ENCODE measurements at regions not wholly inside any gene's neighbourhood (a gene's known extent, or its start where the extent isn't known, plus 50 kb on each side); places are given as distances from the start of the nearest gene placed in this dataset.
"Not testable (repeated sequence)": the region's sequence is repeated elsewhere in the genome, so short reads cannot be mapped to it uniquely, and the experiment has no call there.

DNA sequence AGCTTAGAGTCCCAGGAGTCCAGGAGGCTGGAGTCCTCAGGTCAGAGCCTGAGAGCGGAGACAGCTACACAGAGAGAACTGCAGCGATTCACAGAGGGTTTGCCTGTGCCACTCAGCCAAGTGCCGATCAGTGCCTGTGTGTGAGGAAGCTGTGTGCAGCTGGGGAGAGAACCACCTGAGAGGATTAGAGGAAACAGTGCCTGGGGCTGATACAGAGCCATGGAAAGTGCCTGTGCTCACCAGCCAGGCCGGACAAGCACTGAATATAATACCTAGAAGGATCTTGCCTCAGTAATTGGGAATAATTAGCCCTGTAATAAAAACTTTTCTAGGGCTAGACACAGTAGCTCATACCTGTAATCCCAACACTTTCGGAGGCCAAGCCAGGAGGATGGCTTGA lies 134.7 kb downstream of the ARHGAP11B start:
- H3K36me3 Mint-ChIP-seq, result peaks cover 0 to 15% (median 0%) of the 10 kb centered on the region in 5 donors
- H3K27me3 Mint-ChIP-seq; ATAC-seq; H3K9me3 Mint-ChIP-seq; DNase-seq; H3K4me1 ChIP-seq (ENCODE audit: control insufficient read depth in 2 of 2, insufficient read depth in 2 of 2, low read length in 2 of 2); H3K4me1 Mint-ChIP-seq; H3K27ac ChIP-seq (ENCODE audit: low read depth, low read length); intact Hi-C loops (cut with micrococcal nuclease); H3K9me3 ChIP-seq (ENCODE audit: control insufficient read depth in 2 of 3, low read length in 3 of 3); H3K27me3 ChIP-seq (ENCODE audit: control insufficient read depth in 2 of 2, insufficient read depth in 2 of 2, low read length in 2 of 2); H3K4me3 ChIP-seq (ENCODE audit: low read length); H3K36me3 ChIP-seq (ENCODE audit: control insufficient read depth in 2 of 3, insufficient read depth in 3 of 3, low read length in 3 of 3); CTCF ChIA-PET; POLR2A ChIA-PET; H3K4me3 Mint-ChIP-seq: not testable (repeated sequence)
- H3K27ac Mint-ChIP-seq, result peak overlapping the region in 1 of 9 donors; percentile 39

DNA sequence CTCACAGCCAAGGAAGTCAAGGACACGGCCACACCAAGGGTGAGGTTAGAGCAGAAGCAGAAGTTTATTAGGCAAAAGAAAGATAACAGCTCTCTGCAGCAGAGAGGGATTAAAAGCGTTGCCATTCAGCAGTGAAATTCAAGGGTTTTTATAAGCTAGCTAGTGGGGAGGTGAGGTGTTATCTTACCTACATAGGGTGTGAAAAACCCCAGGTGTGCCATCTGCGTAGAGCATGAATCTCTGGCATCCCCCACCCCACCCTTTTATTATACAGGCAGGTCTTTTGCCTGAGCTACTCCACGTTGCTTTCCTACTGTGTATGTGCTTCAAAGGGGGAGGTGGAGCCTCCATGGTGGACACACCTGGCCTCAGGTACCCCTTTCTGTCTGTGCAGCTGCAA lies 135.4 kb downstream of the ARHGAP11B start:
- H3K4me3 ChIP-seq (ENCODE audit: low read length); H3K27me3 Mint-ChIP-seq; POLR2A ChIA-PET; H3K36me3 ChIP-seq (ENCODE audit: control insufficient read depth in 2 of 3, insufficient read depth in 3 of 3, low read length in 3 of 3); H3K9me3 Mint-ChIP-seq; H3K27ac ChIP-seq (ENCODE audit: low read depth, low read length); H3K27ac Mint-ChIP-seq; CTCF ChIA-PET; intact Hi-C loops (cut with micrococcal nuclease); H3K27me3 ChIP-seq (ENCODE audit: control insufficient read depth in 2 of 2, insufficient read depth in 2 of 2, low read length in 2 of 2); H3K4me1 ChIP-seq (ENCODE audit: control insufficient read depth in 2 of 2, insufficient read depth in 2 of 2, low read length in 2 of 2); H3K4me1 Mint-ChIP-seq; H3K9me3 ChIP-seq (ENCODE audit: control insufficient read depth in 2 of 3, low read length in 3 of 3); DNase-seq; ATAC-seq; H3K4me3 Mint-ChIP-seq: not testable (repeated sequence)
- H3K36me3 Mint-ChIP-seq, result peaks cover 0 to 12% (median 0%) of the 10 kb centered on the region in 5 donors

DNA sequence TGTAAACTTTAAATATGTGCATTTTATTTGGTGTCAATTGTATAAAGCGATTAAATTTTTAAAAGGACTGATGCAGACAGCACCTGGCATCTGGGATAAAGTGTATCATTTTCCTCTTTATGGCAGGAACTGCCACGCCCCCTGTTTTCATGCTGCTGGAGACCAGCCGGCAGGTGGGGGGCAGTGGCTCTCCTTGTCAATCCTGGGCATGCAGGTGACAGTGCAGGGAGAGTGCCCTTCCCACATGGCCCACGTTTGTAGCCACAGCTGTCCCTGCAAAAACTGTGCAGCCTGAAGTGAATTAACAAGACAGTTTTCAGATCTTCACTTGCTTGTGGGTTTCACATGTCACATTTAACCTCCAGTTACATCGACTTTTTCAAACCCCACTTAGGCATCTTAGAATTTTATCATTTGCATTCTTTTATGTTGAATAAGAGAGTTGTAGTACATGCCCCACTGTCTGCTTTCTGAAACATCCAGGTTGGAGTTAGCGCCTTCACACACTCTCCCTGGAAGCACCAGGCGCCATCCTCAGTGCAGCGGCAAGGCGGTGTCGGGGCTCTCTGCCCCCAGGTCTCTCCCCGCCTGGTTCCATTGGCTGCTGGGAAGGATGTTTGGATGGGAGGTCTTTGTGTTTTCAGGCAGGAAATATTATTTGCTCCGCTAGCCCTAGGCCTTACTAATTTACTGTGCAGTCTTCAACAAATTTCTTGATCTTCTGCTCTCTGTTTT lies 134.2 kb upstream of the FAN1 start:
- H3K9me3 Mint-ChIP-seq; H3K4me1 ChIP-seq (ENCODE audit: control insufficient read depth in 2 of 2, insufficient read depth in 2 of 2, low read length in 2 of 2); DNase-seq; ATAC-seq; POLR2A ChIA-PET; H3K4me3 ChIP-seq (ENCODE audit: low read length); intact Hi-C loops (cut with micrococcal nuclease); CTCF ChIA-PET; H3K9me3 ChIP-seq (ENCODE audit: control insufficient read depth in 2 of 3, low read length in 3 of 3); H3K27me3 ChIP-seq (ENCODE audit: control insufficient read depth in 2 of 2, insufficient read depth in 2 of 2, low read length in 2 of 2); H3K4me3 Mint-ChIP-seq; H3K36me3 ChIP-seq (ENCODE audit: control insufficient read depth in 2 of 3, insufficient read depth in 3 of 3, low read length in 3 of 3); H3K27me3 Mint-ChIP-seq; H3K27ac ChIP-seq (ENCODE audit: low read depth, low read length): not testable (repeated sequence)
- H3K4me1 Mint-ChIP-seq, result peaks cover 0 to 13% (median 4%) of the 10 kb centered on the region in 7 donors
- peak overlapping the region in 1 of 9 donors; percentile 22 for H3K27ac Mint-ChIP-seq
- H3K36me3 Mint-ChIP-seq, result peaks cover 0 to 33% (median 0%) of the 10 kb centered on the region in 5 donors

DNA sequence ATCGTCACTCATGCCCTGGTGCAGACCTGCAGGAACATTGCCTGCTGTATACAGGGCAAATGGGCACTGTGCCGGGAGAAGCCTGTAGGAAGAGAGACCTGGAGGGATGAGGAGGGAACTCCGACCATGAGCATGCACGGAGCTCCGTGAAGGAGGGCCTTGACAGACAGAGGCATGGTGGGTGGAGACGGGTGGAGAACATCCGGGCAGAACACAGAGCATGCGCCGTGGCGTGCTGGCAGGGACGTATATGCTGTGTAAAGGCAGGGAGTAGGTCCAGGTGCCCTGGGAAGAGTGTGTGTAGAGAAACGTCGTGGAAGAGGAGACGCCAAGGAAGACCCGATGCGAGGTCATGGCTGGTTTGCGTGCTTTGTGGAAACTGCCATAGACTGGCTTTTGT lies 133.0 kb upstream of the FAN1 start:
- no peaks in the 10 kb centered on the region for H3K36me3 ChIP-seq (ENCODE audit: control insufficient read depth in 2 of 3, insufficient read depth in 3 of 3, low read length in 3 of 3)
- no peak for ATAC-seq
- Mint-ChIP-seq H3K27ac (no peak overlapping the region), H3K36me3 (peaks cover 0 to 41% (median 0%) of the 10 kb centered on the region in 5 donors), H3K4me3 (no peak overlapping the region), H3K27me3 (peaks cover 0 to 6% (median 0%) of the 10 kb centered on the region in 5 donors), H3K9me3 (peaks cover 0 to 3% (median 0%) of the 10 kb centered on the region in 11 donors), H3K4me1 (peaks cover 0 to 13% (median 4%) of the 10 kb centered on the region in 7 donors)
- DNase-seq, result no peak
- CTCF ChIA-PET, result no interaction called here
- no peaks in the 10 kb centered on the region for H3K9me3 ChIP-seq (ENCODE audit: control insufficient read depth in 2 of 3, low read length in 3 of 3)
- H3K4me3 ChIP-seq (ENCODE audit: low read length), result no peak overlapping the region
- H3K27me3 ChIP-seq (ENCODE audit: control insufficient read depth in 2 of 2, insufficient read depth in 2 of 2, low read length in 2 of 2), result no peaks in the 10 kb centered on the region
- intact Hi-C loops (cut with micrococcal nuclease), result no loop called here
- H3K4me1 ChIP-seq (ENCODE audit: control insufficient read depth in 2 of 2, insufficient read depth in 2 of 2, low read length in 2 of 2), result no peaks in the 10 kb centered on the region
- no peak overlapping the region for H3K27ac ChIP-seq (ENCODE audit: low read depth, low read length)
- POLR2A ChIA-PET, result no interaction called here

DNA sequence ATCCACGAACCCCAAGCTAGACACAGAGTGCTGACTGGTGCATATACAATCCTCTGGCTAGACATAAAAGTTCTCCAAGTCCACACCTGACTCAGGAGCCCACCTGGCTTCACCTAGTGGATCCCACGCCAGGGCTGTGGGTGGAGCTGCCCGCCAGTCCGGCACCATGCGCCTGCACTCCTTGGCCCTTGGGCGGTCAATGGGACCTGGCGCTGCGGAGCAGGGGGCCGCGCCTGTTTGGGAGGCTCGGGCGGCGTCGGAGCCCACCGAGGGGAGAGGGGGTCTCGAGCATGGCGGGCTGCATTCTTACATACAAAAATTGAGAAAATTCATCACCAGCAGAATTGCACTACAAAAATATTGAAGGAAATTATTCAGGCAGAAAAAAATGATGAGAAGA lies 120.7 kb upstream of the FAN1 start:
- H3K4me1 ChIP-seq (ENCODE audit: control insufficient read depth in 2 of 2, insufficient read depth in 2 of 2, low read length in 2 of 2), result no peaks in the 10 kb centered on the region
- H3K27me3 ChIP-seq (ENCODE audit: control insufficient read depth in 2 of 2, insufficient read depth in 2 of 2, low read length in 2 of 2), result no peaks in the 10 kb centered on the region
- POLR2A ChIA-PET, result no interaction called here
- Mint-ChIP-seq H3K9me3 (peaks cover 0 to 27% (median 5%) of the 10 kb centered on the region in 11 donors), H3K4me3 (no peak overlapping the region), H3K4me1 (no peaks in the 10 kb centered on the region), H3K27me3 (peaks cover 0 to 12% (median 0%) of the 10 kb centered on the region in 5 donors), H3K27ac (no peak overlapping the region), H3K36me3 (peaks cover 0 to 7% (median 0%) of the 10 kb centered on the region in 5 donors)
- CTCF ChIA-PET, result interaction anchor here (0.6 kb wide), 1 partner anchor 277 kb away, joined by 3 read pairs; no protein-coding TSS in a partner anchor
- no peaks in the 10 kb centered on the region for H3K9me3 ChIP-seq (ENCODE audit: control insufficient read depth in 2 of 3, low read length in 3 of 3)
- ATAC-seq (no peak), DNase-seq (no peak)
- no peak overlapping the region for H3K27ac ChIP-seq (ENCODE audit: low read depth, low read length)
- H3K36me3 ChIP-seq (ENCODE audit: control insufficient read depth in 2 of 3, insufficient read depth in 3 of 3, low read length in 3 of 3), result no peaks in the 10 kb centered on the region
- intact Hi-C loops (cut with micrococcal nuclease), result no loop called here
- H3K4me3 ChIP-seq (ENCODE audit: low read length), result no peak overlapping the region

DNA sequence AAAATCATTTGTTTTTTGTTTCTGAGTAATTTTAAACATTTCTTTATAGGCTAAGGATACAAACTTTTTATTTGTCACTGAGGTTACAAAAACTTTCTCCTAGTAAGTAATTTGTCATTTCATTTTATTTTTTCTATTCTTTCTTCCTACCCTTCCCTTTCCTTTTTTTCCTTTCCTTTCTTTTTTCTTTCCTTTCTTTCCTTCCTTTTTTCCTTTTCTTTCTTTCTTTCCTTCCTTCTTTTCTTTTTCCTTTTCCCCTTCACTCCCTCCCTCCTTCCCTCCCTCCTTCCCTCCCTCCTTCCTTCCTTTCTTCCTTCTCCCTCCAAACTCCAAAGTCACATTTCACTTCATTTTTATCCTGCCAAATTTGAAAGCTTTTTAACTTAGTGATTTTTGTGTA lies 115.1 kb upstream of the FAN1 start:
- Histone ChIP-seq H3K4me1 (ENCODE audit: control insufficient read depth in 2 of 2, insufficient read depth in 2 of 2, low read length in 2 of 2) (no peaks in the 10 kb centered on the region), H3K27me3 (ENCODE audit: control insufficient read depth in 2 of 2, insufficient read depth in 2 of 2, low read length in 2 of 2) (no peaks in the 10 kb centered on the region), H3K36me3 (ENCODE audit: control insufficient read depth in 2 of 3, insufficient read depth in 3 of 3, low read length in 3 of 3) (no peaks in the 10 kb centered on the region), H3K4me3 (ENCODE audit: low read length) (no peak overlapping the region), H3K9me3 (ENCODE audit: control insufficient read depth in 2 of 3, low read length in 3 of 3) (no peaks in the 10 kb centered on the region), H3K27ac (ENCODE audit: low read depth, low read length) (no peak overlapping the region)
- H3K4me3 Mint-ChIP-seq, result no peak overlapping the region
- H3K9me3 Mint-ChIP-seq, result no peaks in the 10 kb centered on the region
- peaks cover 0 to 3% (median 0%) of the 10 kb centered on the region in 5 donors for H3K36me3 Mint-ChIP-seq
- no peak overlapping the region for H3K27ac Mint-ChIP-seq
- POLR2A ChIA-PET, result no interaction called here
- H3K4me1 Mint-ChIP-seq, result no peaks in the 10 kb centered on the region
- H3K27me3 Mint-ChIP-seq, result peaks cover 4 to 23% (median 16%) of the 10 kb centered on the region in 5 donors
- no peak for DNase-seq
- intact Hi-C loops (cut with micrococcal nuclease), result no loop called here
- CTCF ChIA-PET, result no interaction called here
- ATAC-seq, result no peak

Measured in naive thymus-derived CD4-positive, alpha-beta T cell (primary cell).